RKO (cell line): ENCODE measurements at regions not wholly inside any gene's neighbourhood (a gene's known extent, or its start where the extent isn't known, plus 50 kb on each side); places are given as distances from the start of the nearest gene placed in this dataset.
A peak's percentile ranks its signal among the peaks of the same experiment; 100 is the strongest.

Experiments
- DNase-seq: peaks from one replicate; pipeline ENCODE4 v3.0.0-alpha.2; 2016; ENCODE audit warnings: low spot score

GRCh38 chr9:88326936-88327335, 61.3 kb upstream of the SPIN1 start:
- DNase-seq, result no peak

- no peak for DNase-seq
Measured at GRCh38 chr9:88326015-88326414, 62.2 kb upstream of the SPIN1 start.

GRCh38 chr9:88322906-88323566, 65.2 kb upstream of the SPIN1 start:
- DNase-seq, result no peak

GRCh38 chr9:88321764-88322163, 66.5 kb upstream of the SPIN1 start:
- DNase-seq, result no peak

- no peak for DNase-seq
Measured at GRCh38 chr9:88320748-88321415, 67.4 kb upstream of the SPIN1 start.

GRCh38 chr9:88319936-88320747, 68.1 kb upstream of the SPIN1 start:
- DNase-seq, result no peak

GRCh38 chr9:88313364-88314220, 74.7 kb upstream of the SPIN1 start:
- no peak for DNase-seq

- DNase-seq, result no peak
Measured at GRCh38 chr9:88312517-88313103, 75.6 kb upstream of the SPIN1 start.

- DNase-seq, result no peak
Measured at GRCh38 chr9:88312045-88312444, 76.2 kb upstream of the SPIN1 start.

GRCh38 chr9:88310310-88310980, 77.8 kb upstream of the SPIN1 start:
- no peak for DNase-seq

- DNase-seq, result no peak
Measured at GRCh38 chr9:88308831-88309560, 79.2 kb upstream of the SPIN1 start.

GRCh38 chr9:88307136-88307535, 81.1 kb upstream of the SPIN1 start:
- DNase-seq, result no peak

GRCh38 chr9:88303721-88304451, 84.4 kb upstream of the SPIN1 start:
- peak; percentile 32 for DNase-seq

GRCh38 chr9:88302579-88303324, 85.5 kb upstream of the SPIN1 start:
- no peak for DNase-seq

- no peak for DNase-seq
Measured at GRCh38 chr9:88300556-88300955, 87.7 kb upstream of the SPIN1 start.

- DNase-seq, result no peak
Measured at GRCh38 chr9:88291856-88292255, 96.4 kb upstream of the SPIN1 start.

- DNase-seq, result no peak
Measured at GRCh38 chr9:88291056-88291455, 97.2 kb upstream of the SPIN1 start.

GRCh38 chr9:88289532-88289931, 98.7 kb upstream of the SPIN1 start:
- DNase-seq, result no peak

GRCh38 chr9:88287972-88288371, 100.3 kb upstream of the SPIN1 start:
- no peak for DNase-seq
